SK-N-SH (cell line): ENCODE measurements at regions not wholly inside any gene's neighbourhood (a gene's known extent, or its start where the extent isn't known, plus 50 kb on each side); places are given as distances from the start of the nearest gene placed in this dataset.

Experiments used
- CTCF ChIA-PET: fragments of 300-600, 350-600 bp; formaldehyde crosslinking; extraction: SDS; loops from one replicate; lab custom pipeline; 2021; lab: Yijun Ruan, JAX
- POLR2A ChIA-PET: fragments of 350-600 bp; sonication (Branson Sonifier 250); formaldehyde crosslinking; extraction: SDS; loops from one replicate; lab custom pipeline; 2020; ENCODE audit warnings: antibody characterized with exemption, inconsistent platforms; lab: Yijun Ruan, JAX
- DNase-seq: peaks from one replicate; pipeline ENCODE4 v3.0.0; 2012
- H2AFZ ChIP-seq: fragments of 200-600 bp; sonication (generic); 2 replicates; pipeline ENCODE4 v1.8.1; 2016; ENCODE audit warnings: antibody characterized with exemption, mild to moderate bottlenecking, low read depth
- H3F3A ChIP-seq: fragments of 200-600 bp; sonication (generic); replicated peaks from 2 replicates; pipeline ENCODE3; 2016; ENCODE audit warnings: antibody characterized with exemption, mild to moderate bottlenecking; ENCODE audit not compliant: insufficient read depth
- H3K27ac ChIP-seq, 2 experiments: fragments of 200-500 bp in 1 of 2; fragments of 200-600 bp in 1 of 2; sonication (Bioruptor generic) in 1 of 2; sonication (generic), shearing (Covaris generic) in 1 of 2; 2 replicates each; pipeline versions ENCODE4 v1.5.1 to v1.6.1; 2014 to 2016; ENCODE audit warnings: low read depth in 2 of 2, inconsistent platforms in 1 of 2, low read length in 1 of 2, mild to moderate bottlenecking in 1 of 2, mixed read lengths in 1 of 2
- H3K27me3 ChIP-seq: fragments of 200-600 bp; sonication (generic), shearing (Covaris generic); 2 replicates; pipeline ENCODE4 v1.6.1; 2016; ENCODE audit warnings: mixed run types; ENCODE audit not compliant: insufficient read depth
- H3K36me3 ChIP-seq, 2 experiments: fragments of 200-500 bp in 1 of 2; fragments of 200-600 bp in 1 of 2; sonication (Bioruptor generic) in 1 of 2; sonication (generic) in 1 of 2; replicated peaks in 1 of 2; 2 replicates each; pipeline versions ENCODE3 to v1.5.1; 2014 to 2016; ENCODE audit warnings: low read length in 1 of 2, mild to moderate bottlenecking in 1 of 2; ENCODE audit not compliant: insufficient read depth in 2 of 2, control insufficient read depth in 1 of 2
- H3K4me1 ChIP-seq, 2 experiments: fragments of 200-500 bp in 1 of 2; fragments of 200-600 bp in 1 of 2; sonication (Bioruptor generic) in 1 of 2; sonication (generic), shearing (Covaris generic) in 1 of 2; 2 replicates each; pipeline versions ENCODE4 v1.5.1 to v1.6.1; 2014 to 2016; ENCODE audit warnings: low read depth in 1 of 2, low read length in 1 of 2, mixed run types in 1 of 2; ENCODE audit not compliant: insufficient read depth in 2 of 2, control insufficient read depth in 1 of 2
- H3K4me2 ChIP-seq: fragments of 200-600 bp; sonication (generic), shearing (Covaris generic); 2 replicates; pipeline ENCODE4 v1.6.1; 2017; ENCODE audit warnings: mixed run types
- H3K4me3 ChIP-seq, 2 experiments: fragments of 200-500 bp in 1 of 2; fragments of 200-600 bp in 1 of 2; sonication (Bioruptor generic) in 1 of 2; sonication (generic), shearing (Covaris generic) in 1 of 2; 2 replicates each; pipeline versions ENCODE4 v1.5.1 to v1.8.1; 2014 to 2016; ENCODE audit warnings: low read depth in 2 of 2, inconsistent platforms in 1 of 2, low read length in 1 of 2, mild to moderate bottlenecking in 1 of 2, mixed read lengths in 1 of 2, moderate library complexity in 1 of 2
- H3K79me2 ChIP-seq: fragments of 200-600 bp; sonication (generic); 2 replicates; pipeline ENCODE4 v1.8.1; 2017; ENCODE audit warnings: mild to moderate bottlenecking; ENCODE audit not compliant: insufficient read depth
- H3K9ac ChIP-seq: fragments of 200-600 bp; sonication (generic); 2 replicates; pipeline ENCODE4 v1.6.1; 2017; ENCODE audit warnings: mixed run types
- H3K9me2 ChIP-seq: fragments of 200-600 bp; sonication (generic); 2 replicates; pipeline ENCODE4 v1.6.1; 2017; ENCODE audit warnings: mixed run types
- H3K9me3 ChIP-seq: fragments of 200-600 bp; sonication (generic); 2 replicates; pipeline ENCODE4 v1.6.1; 2017; ENCODE audit warnings: mixed run types, mild to moderate bottlenecking, moderate library complexity
- H4K20me1 ChIP-seq: fragments of 200-600 bp; sonication (generic); 2 replicates; pipeline ENCODE4 v1.6.1; 2017; ENCODE audit warnings: mild to moderate bottlenecking, mixed run types; ENCODE audit not compliant: insufficient read depth
- CHD2 ChIP-seq: fragments of 150-350 bp; IDR thresholded peaks from 2 replicates; pipeline ENCODE4 v1.6.1; 2018; ENCODE audit warnings: low read length; ENCODE audit not compliant: partially characterized antibody
- CTCF ChIP-seq: fragments of 200-600 bp; sonication (generic); IDR thresholded peaks from 2 replicates; pipeline ENCODE4 v1.6.1; 2017; ENCODE audit warnings: antibody characterized with exemption, mild to moderate bottlenecking, moderate library complexity
- ELF1 ChIP-seq: IDR thresholded peaks from 2 replicates; pipeline ENCODE4 v1.4.0; 2012
- EP300 ChIP-seq, 2 experiments: IDR thresholded peaks; 2 replicates each; pipeline versions ENCODE4 v1.4.0 to v1.6.1; 2012; ENCODE audit warnings: borderline replicate concordance in 1 of 2, low read depth in 1 of 2, low read length in 1 of 2
- EZH2phosphoT487 ChIP-seq: fragments of 200-600 bp; sonication (generic); IDR thresholded peaks from 2 replicates; pipeline ENCODE4 v1.6.1; 2017; ENCODE audit warnings: low read depth, mixed run types, mild to moderate bottlenecking, antibody characterized with exemption, moderate library complexity, borderline replicate concordance
- FOXJ3 ChIP-seq: sonication (generic); formaldehyde crosslinking; IDR thresholded peaks from 2 replicates; pipeline ENCODE4 v1.5.1; 2020; ENCODE audit warnings: mild to moderate bottlenecking, missing genetic modification reagents
- FOXM1 ChIP-seq: IDR thresholded peaks from 2 replicates; pipeline ENCODE4 v1.4.0; 2012; ENCODE audit warnings: low read depth, mild to moderate bottlenecking
- GABPA ChIP-seq: IDR thresholded peaks from 2 replicates; pipeline ENCODE4 v1.4.0; 2012; ENCODE audit warnings: low read depth, mild to moderate bottlenecking
- JUND ChIP-seq: IDR thresholded peaks from 2 replicates; pipeline ENCODE4 v1.4.0; 2012
- MXI1 ChIP-seq: IDR thresholded peaks from 2 replicates; pipeline ENCODE4 v1.6.1; 2012; ENCODE audit warnings: mild to moderate bottlenecking, low read depth, low read length, improper control_type of control experiment
- NFIC ChIP-seq: IDR thresholded peaks from 2 replicates; pipeline ENCODE4 v1.4.0; 2012; ENCODE audit warnings: borderline replicate concordance
- PBX3 ChIP-seq: IDR thresholded peaks from 2 replicates; pipeline ENCODE4; 2012
- RFX5 ChIP-seq: IDR thresholded peaks from 2 replicates; pipeline ENCODE4 v1.6.1; 2012; ENCODE audit warnings: mild to moderate bottlenecking, improper control_type of control experiment, low read length
- RXRA ChIP-seq: IDR thresholded peaks from 2 replicates; pipeline ENCODE4 v1.4.0; 2012; ENCODE audit warnings: low read depth, mild to moderate bottlenecking, borderline replicate concordance
- TEAD4 ChIP-seq: IDR thresholded peaks from 2 replicates; pipeline ENCODE4 v1.4.0; 2012; ENCODE audit warnings: mild to moderate bottlenecking, borderline replicate concordance; ENCODE audit not compliant: insufficient read depth
- USF1 ChIP-seq: IDR thresholded peaks from 2 replicates; pipeline ENCODE4 v1.4.0; 2012; ENCODE audit warnings: low read depth, borderline replicate concordance
- YY1 ChIP-seq: IDR thresholded peaks from 2 replicates; pipeline ENCODE4 v1.4.0; 2012; ENCODE audit warnings: low read depth, mild to moderate bottlenecking
- ZBTB33 ChIP-seq: IDR thresholded peaks from 2 replicates; pipeline ENCODE4 v1.4.0; 2012; ENCODE audit warnings: low read depth, borderline replicate concordance
- WGBS: methylation state at CpG from one replicate; pipeline ENCODE4 v1.1.6; 2017; ENCODE audit warnings: low lambda C conversion rate; 5-methylcytosine and 5-hydroxymethylcytosine counted together

GRCh38 chr6:56904068-56904467 is 50.8 kb upstream of the BEND6 start:
- Histone ChIP-seq H3K4me3 (no peak overlapping the region), H3K36me3 (peaks cover 0 to 9% of the 10 kb centered on the region in 2 experiments), H3K4me1 (peaks cover 0 to 18% of the 10 kb centered on the region in 2 experiments; a peak in 3 of 4 replicates), H3K27me3 (no peaks in the 10 kb centered on the region), H3K9me2 (no peaks in the 10 kb centered on the region), H3K9ac (no peak overlapping the region), H3K79me2 (peaks cover 15% of the 10 kb centered on the region)
- DNase-seq: no peak
- POLR2A ChIA-PET: interaction anchor here (1.1 kb wide), 1 partner anchor 268 kb away, joined by 3 read pairs; the partner anchor contains the start of gene BAG2
- no peak for TF ChIP-seq ELF1
- no peak for TF ChIP-seq EZH2phosphoT487
- no peak for TF ChIP-seq JUND
- no peak for TF ChIP-seq EP300 (IDR thresholded peaks at IDR 0.05; ENCODE audit: borderline replicate concordance in 1 of 2, low read depth in 1 of 2, low read length in 1 of 2)
- no peak for TF ChIP-seq GABPA
- no peak for TF ChIP-seq CTCF
- TF ChIP-seq CHD2: no peak
- no peak for TF ChIP-seq FOXM1
- TF ChIP-seq PBX3: no peak
- TF ChIP-seq USF1: no peak
- no peak for TF ChIP-seq RXRA
- TF ChIP-seq MXI1: no peak
- TF ChIP-seq NFIC: no peak
- TF ChIP-seq TEAD4: no peak
- no peak for TF ChIP-seq YY1
- TF ChIP-seq FOXJ3 (CRISPR knock-in tag): no peak
- TF ChIP-seq RFX5: no peak
- no peak for TF ChIP-seq ZBTB33
- TF ChIP-seq, all 33 proteins: peak for 0
- H3K9me3 ChIP-seq: no peaks in the 10 kb centered on the region
- H2AFZ ChIP-seq: no peak overlapping the region
- CTCF ChIA-PET: interaction anchor here (0.7 to 6.5 kb wide), 61 partner anchors 9 to 420 kb away, joined by 3 to 104 read pairs (median 4); partner anchors contain the start of genes BEND6, KIAA1586, PRIM2 and ZNF451
- H3K4me2 ChIP-seq: no peak overlapping the region
- WGBS: 19% methylated on average over 3 of the region's 3 CpGs
- H3F3A ChIP-seq: peaks cover 18% of the 10 kb centered on the region
- H4K20me1 ChIP-seq: no peaks in the 10 kb centered on the region
- H3K27ac ChIP-seq: peak overlapping the region in 1 of 2 experiments; percentile 1; a peak in 1 of 4 replicates
